Erythroblast (primary cell): ENCODE measurements at regions not wholly inside any gene's neighbourhood (a gene's known extent, or its start where the extent isn't known, plus 50 kb on each side); places are given as distances from the start of the nearest gene placed in this dataset.

ENCODE experiments used
- GATA1 ChIP-seq: IDR thresholded peaks from 2 replicates; pipeline ENCODE4 v1.6.1; 2011; ENCODE audit warnings: low read depth, mild to moderate bottlenecking, control low read depth, low read length, moderate library complexity
- POLR2A ChIP-seq: IDR thresholded peaks from 2 replicates; pipeline ENCODE4 v1.6.1; 2011; ENCODE audit warnings: mild to moderate bottlenecking, low read length

DNA sequence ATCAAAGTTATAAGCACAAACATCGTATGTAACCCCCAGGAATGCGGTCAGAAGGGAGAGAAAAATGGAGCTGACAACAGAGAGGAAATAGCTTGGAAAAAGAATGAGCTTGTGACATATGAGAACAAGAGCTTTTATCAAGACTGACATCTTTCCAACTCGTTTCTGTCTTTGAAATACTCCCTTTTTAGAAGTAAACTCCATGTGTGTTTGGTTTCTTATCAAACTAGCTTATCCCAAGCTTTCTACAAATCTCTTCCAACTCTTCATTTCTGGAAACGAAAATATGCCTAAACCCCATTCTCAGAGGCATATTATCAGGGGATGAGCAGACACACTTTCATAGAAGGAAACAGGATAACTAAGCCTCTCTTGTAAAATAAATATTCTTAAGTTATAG lies 235.4 kb downstream of the NAF1 start:
- TF ChIP-seq POLR2A: no peak
- TF ChIP-seq GATA1: no peak
